Astrocyte (in vitro differentiated cells and primary cell): ENCODE measurements at regions not wholly inside any gene's neighbourhood (a gene's known extent, or its start where the extent isn't known, plus 50 kb on each side); places are given as distances from the start of the nearest gene placed in this dataset.

ENCODE experiments used
- CTCF ChIP-seq: IDR thresholded peaks from 2 replicates; pipeline ENCODE4 v1.5.1; 2011; ENCODE audit warnings: low read depth, mild to moderate bottlenecking, inconsistent platforms, low read length, moderate library complexity; ENCODE audit not compliant: insufficient read depth
- EZH2 ChIP-seq: IDR thresholded peaks from 2 replicates; pipeline ENCODE4 v1.6.1; 2012; ENCODE audit warnings: mild to moderate bottlenecking, low read length, inconsistent platforms; ENCODE audit not compliant: insufficient read depth

GRCh38 chr5:116772806-116773205 lies 198.2 kb upstream of the SEMA6A start:
- TF ChIP-seq CTCF (no peak), EZH2 (no peak)
